NCI-H1694 (cell line): ENCODE measurements at regions not wholly inside any gene's neighbourhood (a gene's known extent, or its start where the extent isn't known, plus 50 kb on each side); places are given as distances from the start of the nearest gene placed in this dataset.

Experiments
- DNase-seq: peaks from one replicate; lab custom pipeline; 2025; lab: John Stamatoyannopoulos, UW

DNA sequence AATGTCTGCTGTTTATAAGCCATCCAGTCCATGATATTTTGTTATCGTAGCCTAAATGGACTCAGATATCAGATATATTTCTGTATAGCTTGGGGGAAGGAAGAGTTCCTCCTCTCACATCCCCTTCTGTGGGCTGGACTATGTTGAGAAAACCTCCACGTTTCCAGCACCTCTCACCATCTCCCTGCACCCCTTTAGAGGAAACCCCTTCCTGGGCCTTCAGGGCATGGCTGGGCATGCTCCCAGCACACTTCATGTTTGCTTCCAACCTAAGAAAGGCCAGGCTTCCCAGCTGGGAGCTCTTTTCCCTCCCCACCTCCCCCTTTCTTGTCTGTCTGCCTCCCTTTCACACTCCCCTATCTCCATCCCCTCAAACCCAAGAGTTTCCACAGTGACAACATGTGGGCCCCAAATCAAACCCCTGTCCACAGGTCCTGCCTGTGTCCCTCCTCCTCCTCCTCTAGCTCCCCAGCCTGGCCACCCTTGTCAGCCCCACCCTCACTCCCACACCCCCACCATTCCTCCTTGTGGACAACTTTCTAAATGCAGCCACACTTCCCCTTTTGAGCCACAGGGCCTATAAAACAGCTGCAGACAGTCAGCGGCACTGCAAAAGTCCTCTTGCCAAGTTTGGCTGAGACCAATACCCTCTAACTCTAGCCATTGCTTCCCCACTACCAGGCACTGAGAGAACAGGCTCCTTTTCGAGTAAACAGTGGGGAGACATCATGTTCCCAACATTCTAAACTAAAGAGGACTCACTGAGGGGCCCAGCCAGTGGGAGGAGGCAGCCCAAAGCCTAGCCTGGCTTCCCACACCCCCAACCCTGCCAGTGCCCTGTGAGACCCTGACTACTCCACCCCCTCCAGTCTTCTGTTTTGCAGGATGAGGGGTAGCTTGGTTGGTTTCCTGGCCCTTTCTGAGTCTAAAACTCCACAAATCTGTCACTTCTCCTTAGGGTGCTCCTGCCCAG lies 120.5 kb downstream of the ZFP36L2 start:
- no peak for DNase-seq

DNA sequence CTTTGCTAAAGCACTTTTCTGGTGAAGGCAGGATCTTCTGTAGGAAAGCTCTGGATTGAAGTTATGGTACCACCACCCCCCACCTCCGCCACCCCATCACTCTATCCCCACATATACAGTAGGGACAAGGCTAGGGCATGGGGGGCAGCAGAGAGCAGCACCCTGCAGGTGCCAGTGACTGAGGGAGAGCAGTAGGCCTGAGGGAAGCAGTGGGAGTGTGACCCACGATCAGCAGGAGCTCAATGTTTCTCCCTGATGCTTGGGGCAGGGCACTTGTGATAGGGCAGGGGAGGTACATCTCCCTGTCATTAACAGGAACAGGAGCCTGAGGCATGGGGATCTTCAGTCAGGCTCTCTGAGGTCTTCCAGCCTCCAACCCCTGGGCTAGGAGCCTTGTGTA lies 121.6 kb downstream of the ZFP36L2 start:
- DNase-seq: no peak

DNA sequence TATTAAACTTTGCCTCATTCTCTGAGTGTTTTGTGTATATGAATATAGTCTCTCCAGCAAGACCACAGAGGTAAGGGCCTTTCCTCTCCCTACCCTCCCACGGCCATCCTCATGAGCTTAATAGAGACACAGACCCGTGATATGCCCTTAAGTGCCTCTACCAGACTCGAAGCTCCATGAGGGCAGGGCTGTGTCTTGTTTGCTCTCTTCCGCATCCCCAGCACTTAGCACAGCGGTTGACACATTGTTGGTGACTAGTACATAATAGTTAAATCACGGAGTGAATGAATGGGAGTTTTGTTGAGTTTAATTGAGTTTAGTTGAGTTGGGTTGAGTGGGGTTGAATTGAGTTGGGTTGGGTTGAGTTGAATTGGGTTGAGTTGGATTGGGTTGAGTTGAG lies 122.3 kb downstream of the ZFP36L2 start:
- DNase-seq: no peak

DNA sequence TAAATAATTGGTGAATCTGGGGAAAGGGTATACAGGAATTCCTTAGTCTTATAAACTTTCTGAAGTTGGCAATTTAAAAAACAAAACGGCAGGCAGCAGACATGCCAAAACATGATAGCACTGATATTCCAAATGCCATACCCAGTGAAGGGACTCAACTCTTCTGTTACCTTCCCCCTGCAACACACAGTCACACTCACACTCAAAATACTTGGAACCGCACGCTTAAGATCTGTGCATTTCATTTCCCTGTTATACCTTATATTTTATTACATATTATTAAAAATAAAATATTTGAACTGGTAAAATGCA lies 123.4 kb downstream of the ZFP36L2 start:
- no peak for DNase-seq

DNA sequence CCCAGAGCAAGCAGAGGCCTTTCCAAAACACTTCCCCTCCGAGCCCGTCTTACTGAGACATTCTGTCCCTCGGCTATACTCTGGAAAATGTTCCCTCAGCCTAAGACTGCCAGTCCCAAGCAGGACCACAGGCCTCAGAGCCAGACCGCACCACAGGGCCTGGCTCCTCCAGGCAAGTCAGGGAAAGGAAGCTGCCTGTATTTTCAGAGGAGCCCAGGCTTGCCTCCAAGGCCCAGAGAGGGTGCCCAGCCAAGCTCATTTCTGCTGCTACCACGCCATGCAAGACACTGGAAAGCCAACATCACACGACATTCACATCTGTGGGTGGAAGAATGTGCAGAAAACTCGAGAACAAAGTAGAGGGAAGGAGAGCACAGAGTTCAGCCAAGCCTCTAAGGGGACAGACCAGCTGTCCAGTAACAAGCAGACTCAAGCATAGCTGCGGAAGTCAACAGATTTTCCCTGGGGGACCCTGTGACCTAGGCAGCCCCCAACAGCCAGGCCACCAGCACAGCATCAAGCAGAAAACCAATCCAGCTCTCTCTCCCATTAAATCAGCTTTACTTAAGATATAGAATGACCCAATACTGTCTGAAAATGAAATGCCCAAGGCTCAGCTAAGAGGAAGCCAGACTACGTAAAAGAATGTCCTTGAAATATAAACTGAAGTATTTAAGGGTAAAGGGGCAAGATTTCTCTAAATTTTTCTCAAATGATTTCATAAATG lies 123.9 kb downstream of the ZFP36L2 start:
- DNase-seq: no peak

DNA sequence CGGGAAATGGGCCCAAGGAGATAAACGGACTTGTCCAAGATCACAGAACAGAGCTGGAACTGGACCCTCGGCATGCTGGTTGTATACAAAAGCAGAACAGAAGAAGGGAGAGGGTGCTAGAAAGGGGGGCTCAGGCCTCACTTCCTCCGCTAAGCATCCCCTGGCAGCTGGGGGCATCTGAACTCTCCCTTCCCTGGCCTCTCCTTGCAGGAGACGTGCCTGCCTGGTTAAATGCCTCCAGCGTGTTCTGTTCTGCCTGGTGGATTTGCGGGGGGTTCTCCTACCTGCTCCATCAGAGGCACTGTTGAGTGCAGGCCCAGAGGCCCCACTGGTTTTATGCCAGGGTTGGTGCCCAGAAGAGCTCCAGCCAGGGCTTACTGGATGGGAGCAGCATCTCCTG lies 124.7 kb downstream of the ZFP36L2 start:
- DNase-seq: no peak

DNA sequence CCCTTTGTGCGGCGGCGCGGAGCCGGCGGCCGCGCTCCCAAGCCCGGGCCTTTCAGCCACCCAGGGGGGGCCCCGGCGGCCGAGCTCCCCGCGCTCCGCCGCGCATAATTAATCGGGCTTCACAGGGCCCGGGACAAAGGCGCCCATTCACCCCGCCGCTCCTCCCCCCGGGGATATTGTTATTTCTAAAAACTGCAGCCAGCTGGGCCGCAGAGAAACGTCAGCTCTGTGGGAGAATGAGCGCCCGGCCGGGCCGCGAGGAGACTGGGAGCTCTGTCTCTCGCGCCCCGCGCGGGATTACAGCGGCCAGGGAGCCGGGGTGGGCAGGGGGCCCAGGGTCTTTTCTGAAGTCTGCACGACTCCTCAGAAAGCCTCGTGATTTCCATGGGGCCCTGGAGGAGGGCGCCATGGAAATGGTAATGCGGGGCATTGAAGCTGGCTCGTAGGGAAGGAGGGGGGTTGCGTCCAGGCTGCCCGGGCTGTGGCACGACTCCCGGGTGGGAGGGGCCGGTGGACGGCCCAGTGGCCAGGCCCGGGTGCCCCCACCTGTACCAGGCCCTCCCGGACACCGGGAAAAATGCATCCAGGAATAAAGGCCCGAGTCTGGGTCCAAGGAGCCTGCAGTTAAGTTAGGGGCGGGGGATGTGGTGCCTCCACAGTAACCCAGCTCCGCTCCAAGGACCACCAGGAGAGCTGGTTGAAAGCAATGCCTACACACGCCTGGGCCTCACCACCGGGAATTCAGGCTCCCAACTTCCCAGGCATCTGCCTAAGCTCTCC lies 125.3 kb downstream of the ZFP36L2 start:
- no peak for DNase-seq

DNA sequence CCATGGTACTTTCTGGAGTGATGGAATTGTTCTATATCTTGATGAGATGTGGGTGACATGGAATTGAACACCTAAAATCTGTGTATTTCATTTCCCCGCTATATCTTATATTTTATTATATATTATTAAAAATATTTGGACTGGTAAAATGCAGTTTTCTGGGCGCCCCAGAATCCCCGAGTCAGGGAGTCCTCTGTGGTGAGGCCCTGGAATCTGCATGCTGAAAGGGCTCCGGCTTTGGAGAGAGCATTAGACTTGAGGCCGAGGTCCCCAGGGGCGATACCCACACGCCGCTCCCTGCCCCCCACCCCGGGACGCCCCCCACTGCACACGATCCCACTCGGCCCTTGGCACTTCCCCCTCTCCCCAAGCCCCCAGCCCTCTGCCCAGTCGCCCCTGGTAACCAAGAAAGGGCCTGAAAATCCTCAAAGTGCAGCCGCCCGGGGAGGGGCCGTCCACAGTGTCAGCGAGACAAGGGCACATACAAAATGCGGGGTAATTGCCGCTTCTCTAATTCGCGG lies 126.0 kb downstream of the ZFP36L2 start:
- DNase-seq: no peak

DNA sequence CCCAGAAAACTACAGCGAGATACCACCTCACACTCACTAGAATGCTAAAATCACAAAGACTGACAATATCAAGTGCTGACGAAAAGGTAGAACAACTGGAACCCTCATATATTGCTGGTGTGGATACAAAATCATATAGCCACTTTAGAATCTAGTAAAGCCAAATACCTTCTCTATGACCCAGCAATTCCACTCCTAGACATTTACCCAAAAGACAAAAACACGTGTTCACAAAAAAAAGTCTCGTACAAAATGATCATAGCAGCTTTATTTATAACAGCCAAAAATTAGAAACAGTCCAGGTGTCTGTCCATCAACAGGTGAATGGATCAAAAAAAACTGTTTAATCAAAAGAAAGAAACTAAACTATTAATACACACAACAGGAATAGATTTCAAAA lies 126.6 kb downstream of the ZFP36L2 start:
- no peak for DNase-seq

DNA sequence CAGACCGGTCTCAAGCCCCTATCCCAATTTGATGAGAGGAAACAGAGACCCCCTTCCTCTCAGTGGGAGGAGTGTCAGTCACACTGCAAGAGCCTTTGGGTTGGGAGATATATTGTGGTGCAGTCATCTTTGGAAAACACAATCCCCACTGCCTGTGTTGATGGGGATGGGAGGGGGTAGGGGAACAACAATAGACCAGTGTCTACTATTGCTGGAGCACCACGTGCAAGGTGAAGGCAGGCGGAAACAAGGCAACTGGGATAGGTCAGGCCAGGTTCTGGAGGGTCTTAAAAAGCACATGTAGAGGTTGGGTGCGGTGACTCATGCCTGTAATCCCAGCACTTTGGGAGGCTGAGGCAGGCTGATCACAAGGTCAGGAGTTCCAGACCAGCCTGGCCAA lies 127.9 kb downstream of the ZFP36L2 start:
- DNase-seq: no peak

DNA sequence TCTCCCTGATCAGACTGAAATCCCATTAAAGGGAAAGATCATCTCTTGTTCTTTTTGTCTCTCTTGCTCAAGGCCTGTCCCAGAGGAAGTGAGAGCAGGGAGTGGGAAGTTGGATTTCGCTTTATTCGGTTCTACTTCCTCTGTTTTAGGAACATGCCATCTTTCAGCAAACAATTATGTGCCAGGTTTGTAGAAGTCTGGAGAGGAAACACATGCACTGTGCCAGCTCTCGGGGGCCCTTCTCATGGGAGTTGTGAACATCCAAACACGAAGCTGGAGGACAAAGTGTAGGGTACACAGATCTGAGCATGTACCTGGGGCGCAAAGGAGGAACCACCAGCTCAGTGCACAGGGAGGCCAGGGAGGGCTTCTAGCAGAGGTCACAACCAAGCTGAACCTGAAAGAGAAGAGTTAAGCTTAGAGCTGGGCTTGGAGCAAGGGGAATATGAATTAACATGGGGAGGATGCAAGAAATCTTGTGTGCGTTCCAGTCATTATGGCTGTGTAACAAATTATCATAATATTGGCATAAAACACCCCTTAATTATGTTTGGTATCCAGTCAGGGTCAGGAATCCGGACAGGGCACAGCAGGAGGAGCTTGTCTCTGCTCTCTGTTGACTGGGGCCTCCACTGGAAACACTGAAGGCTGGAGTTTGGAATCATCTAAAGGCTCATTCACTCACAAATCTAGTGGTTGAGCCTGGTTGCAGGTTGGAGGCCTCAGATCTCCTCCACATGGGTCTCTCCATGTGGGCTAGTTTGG lies 128.6 kb downstream of the ZFP36L2 start:
- DNase-seq: no peak

DNA sequence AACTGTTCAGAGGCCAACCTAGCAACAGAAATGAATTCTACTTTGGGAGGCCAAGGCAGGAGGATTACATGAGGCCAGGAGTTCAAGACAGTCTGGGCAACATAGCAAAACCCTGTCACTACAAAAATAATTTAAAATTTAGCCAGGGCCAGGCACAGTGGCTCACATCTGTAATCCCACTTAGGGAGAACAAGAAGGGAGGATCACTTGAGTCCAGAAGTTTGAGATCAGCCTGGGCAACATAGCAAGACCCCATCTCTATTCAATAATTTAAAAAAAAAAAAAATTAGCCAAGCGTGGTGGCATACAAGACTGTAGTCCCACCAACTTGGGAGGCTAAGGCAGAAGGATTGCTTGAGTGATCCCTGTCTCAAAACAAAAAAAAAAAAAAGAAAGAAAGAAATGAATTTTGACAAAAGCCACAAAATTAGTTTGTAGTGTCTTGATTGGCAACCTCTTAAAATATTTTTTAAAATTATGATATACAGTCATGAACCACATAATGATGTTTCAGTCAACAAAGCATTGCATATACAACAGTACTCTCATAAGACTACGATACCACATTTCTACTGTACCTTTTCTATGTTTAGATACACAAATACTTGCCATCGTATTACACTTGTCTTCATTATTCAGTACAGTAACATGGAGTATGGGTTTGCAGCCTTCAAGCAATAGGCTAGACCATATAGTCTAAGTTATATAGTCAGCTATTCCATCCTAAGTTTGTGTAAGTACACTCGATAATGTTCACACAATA lies 130.7 kb downstream of the ZFP36L2 start:
- no peak for DNase-seq

DNA sequence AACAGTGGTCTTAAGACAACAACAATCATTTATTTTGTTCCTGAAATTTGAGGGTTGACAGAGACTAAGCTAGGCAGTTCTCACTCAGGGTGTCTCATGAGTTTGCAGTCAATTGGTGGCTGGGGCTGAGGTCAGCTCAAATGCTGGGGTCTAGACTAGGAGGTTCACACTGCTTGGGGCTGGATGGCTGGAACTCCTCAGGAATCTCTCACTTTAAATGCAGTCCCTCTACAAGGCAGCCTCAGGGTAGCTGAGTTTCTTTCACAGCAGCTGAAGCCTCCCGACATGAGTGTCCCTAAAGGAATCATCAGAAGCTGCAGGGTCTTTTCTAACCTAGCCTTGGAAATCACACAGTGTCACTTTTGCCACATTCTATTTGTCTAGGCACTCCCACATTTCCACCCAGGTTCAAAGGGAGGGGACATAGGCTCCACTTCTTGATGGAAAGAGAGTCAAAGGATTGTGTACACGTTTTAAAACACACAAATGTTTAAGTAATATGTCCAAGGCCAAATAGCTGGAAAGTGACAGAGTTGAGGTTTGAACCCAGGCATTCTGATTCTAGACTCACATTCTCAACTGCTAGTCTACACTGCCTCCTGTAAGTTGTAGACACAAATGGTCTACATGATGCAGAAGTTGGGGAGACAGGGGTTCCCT lies 133.8 kb downstream of the ZFP36L2 start:
- no peak for DNase-seq

DNA sequence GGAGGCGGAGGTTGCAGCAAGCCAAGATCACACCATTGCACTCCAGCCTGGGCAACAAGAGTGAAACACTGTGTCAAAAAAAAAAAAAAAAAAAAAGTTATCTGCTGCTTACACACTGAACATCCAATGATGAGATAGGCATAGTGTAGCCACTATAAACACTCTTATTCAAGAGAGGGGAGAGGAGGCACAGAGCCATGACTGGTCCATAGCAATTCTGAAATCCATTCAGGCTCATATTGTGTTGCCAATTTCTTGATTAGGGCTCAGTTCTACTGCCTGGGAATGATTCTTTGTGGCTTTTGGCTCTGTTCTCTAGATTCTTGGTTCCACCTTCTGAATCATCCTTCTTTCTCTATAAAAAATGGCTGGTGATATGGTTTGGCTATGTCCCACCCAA lies 136.1 kb downstream of the ZFP36L2 start:
- DNase-seq: no peak

DNA sequence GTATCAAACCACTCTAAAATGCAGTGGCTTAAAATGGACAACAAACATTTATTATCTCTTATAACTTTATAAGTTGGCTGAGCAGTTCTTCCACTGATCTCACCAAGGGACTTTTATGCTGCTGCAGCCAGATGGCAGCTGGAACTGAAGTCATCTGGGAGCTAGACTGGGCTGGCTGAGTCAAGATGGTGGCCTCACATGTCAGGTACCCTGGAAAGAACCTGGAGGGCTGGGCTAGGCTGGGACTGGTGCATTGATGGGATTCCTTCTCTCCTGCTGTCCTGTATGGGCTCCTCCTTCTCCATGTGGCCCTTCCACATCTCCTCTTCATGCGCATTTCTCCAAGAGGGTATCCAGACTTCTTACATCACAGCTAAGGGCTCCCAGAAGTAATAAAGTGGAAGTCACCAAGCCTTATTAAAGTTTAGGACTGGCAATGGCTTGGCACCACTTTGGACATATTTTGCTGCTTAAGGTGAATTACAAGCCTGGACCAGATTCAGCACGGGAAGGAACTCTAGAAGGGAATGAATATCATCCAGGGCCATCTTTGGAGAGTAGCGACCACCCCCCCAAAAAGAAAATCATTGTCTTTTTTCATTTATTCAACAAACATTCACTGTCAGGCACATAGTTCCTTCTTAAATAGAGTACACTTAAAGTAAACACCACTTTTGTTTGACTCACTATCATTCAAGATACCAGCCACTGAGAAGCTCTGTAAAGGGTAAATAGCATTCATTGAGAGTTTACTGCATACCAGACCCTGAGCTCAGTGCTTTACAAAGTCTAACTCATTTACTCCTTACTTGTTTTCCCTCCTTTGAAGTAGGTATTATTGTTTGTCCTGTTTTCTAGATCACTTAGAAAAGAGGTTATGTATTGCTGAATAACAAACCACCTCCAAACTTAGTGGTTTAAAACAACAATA lies 138.0 kb downstream of the ZFP36L2 start:
- no peak for DNase-seq

DNA sequence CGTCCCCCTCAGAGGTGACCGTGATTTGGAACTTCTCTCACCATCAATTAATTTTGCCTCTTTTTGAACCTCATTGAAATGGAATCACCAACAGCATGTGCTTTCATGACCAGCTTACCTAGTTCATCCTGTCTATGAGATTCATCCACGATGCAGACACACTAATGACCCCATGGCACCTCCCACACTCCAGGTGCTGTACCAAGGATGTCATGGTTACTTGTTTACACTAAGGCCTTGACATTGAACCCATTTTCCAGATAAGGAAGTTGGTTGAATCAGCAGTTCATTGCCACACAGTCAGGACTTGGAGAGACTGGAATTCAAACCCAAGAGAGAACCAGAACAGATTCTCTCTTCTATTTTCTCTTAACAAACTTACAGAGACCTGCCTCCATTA lies 139.0 kb downstream of the ZFP36L2 start:
- no peak for DNase-seq

DNA sequence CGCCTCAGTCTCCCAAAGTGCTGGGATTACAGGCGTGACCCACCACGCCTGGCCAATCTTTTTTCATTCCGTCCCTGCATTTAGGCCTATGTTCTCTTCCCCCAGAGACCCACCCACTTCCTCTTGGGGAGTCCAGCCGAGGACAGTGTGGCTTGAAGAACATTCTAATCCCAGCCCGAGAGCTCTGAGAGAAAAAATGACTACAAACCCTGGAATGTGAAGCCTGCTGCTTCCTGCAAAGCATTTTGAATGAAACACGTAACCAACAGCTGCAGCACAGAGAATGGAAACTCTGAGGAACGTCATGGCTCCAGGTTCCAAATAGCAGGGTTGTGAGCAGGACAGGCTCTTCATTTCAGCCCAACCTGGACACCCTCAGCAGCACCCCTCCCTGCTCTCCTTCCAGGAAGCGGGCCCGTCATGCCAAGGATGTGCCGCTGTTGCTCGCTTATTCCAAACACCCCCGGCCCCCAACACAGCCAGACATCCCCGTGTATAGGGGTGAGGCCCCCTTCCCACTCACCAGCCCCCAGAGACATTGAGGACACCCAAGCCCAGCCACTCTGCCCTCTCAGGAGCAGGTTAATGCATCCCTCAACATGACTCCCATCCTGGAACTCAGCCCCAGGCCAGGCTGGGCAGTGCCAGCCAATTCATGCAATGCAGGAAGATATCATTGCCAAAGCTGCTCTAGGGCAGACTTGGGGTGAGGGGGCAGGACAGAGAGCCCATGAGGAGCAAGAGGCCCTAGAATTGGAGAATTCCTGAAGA lies 139.8 kb downstream of the ZFP36L2 start:
- no peak for DNase-seq

DNA sequence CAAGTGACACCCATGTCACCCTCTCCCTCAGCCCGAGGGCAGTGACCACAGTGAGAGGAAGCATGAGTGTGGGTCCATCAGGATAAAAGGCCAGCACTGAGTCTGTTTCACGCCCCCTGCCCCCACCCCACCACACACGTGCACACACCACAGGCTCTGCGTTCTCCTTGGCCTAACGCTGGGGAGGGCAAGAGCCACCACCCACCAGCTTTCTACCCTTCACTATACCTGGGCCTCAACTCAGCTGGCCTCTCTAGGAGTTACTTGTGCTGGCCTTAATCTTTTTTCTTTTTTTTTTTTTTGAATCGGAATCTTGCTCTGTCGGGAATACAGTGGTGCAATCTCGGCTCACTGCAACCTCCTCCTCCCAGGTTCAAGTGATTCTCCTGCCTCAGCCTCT lies 140.5 kb downstream of the ZFP36L2 start:
- no peak for DNase-seq

DNA sequence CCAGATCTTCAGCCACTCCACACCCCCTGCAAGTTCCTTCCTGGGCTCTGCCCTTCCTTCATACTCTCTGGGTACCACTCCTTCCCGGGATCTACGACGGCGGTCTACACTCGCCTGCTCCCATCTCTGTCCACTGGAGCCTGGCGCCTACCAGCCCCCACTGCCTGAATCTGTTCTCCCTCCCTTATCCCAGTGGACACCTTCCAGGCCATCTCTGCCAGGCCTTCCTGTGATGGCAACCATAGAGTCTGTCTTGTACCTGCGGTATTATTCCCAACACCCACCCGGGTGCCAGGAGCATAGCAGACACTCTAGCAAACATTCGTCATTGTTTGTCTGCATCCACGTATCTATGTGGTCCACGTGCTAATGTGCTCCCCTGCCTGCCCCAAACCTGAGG lies 140.9 kb downstream of the ZFP36L2 start:
- no peak for DNase-seq
